Neural cell (in vitro differentiated cells): ENCODE measurements at regions not wholly inside any gene's neighbourhood (a gene's known extent, or its start where the extent isn't known, plus 50 kb on each side); places are given as distances from the start of the nearest gene placed in this dataset.

Source experiments
- H2AFZ ChIP-seq: fragments of 200-600, 300-800 bp; sonication (generic), shearing (Covaris generic); 2 replicates; pipeline ENCODE4 v1.6.0; 2014; ENCODE audit warnings: low read depth, mild to moderate bottlenecking, antibody characterized with exemption, low read length, moderate library complexity
- H3F3A ChIP-seq: fragments of 200-600 bp; shearing (Covaris generic); 2 replicates; pipeline ENCODE4 v1.6.1; 2016; ENCODE audit warnings: mild to moderate bottlenecking, moderate library complexity, mixed read lengths, antibody characterized with exemption, low read length; ENCODE audit not compliant: insufficient read depth, poor library complexity, severe bottlenecking
- H3K27ac ChIP-seq: fragments of 200-600, 300-800 bp; sonication (generic), shearing (Covaris generic); 2 replicates; pipeline ENCODE4 v1.5.1; 2014; ENCODE audit warnings: mild to moderate bottlenecking, low read length, moderate library complexity
- H3K27me3 ChIP-seq: fragments of 300-800, 200-600 bp; sonication (generic), shearing (Covaris generic); 2 replicates; pipeline ENCODE4 v1.6.0; 2014; ENCODE audit warnings: mild to moderate bottlenecking, low read depth, low read length, moderate library complexity; ENCODE audit not compliant: insufficient read depth
- H3K36me3 ChIP-seq: fragments of 300-800, 200-600 bp; sonication (generic), shearing (Covaris generic); 2 replicates; pipeline ENCODE4 v1.5.1; 2014; ENCODE audit warnings: mild to moderate bottlenecking, antibody characterized with exemption, low read length, moderate library complexity; ENCODE audit not compliant: insufficient read depth
- H3K4me2 ChIP-seq: fragments of 300-800, 200-600 bp; sonication (generic), shearing (Covaris generic); 2 replicates; pipeline ENCODE4 v1.6.0; 2014; ENCODE audit warnings: mild to moderate bottlenecking, low read length
- H3K4me3 ChIP-seq: fragments of 300-800, 200-600 bp; sonication (generic), shearing (Covaris generic); 2 replicates; pipeline ENCODE4 v1.5.1; 2014; ENCODE audit warnings: mild to moderate bottlenecking, low read length, moderate library complexity
- H3K79me2 ChIP-seq: fragments of 200-600 bp; shearing (Covaris generic); replicated peaks from 2 replicates; pipeline ENCODE4 v1.6.0; 2014; ENCODE audit warnings: mild to moderate bottlenecking, low read length, moderate library complexity; ENCODE audit not compliant: insufficient read depth
- H3K9ac ChIP-seq: fragments of 300-800, 200-600 bp; sonication (generic), shearing (Covaris generic); 2 replicates; pipeline ENCODE4 v1.6.1; 2016; ENCODE audit warnings: mild to moderate bottlenecking, low read length, mixed read lengths
- H3K9me2 ChIP-seq: fragments of 200-600 bp; shearing (Covaris generic); 2 replicates; pipeline ENCODE4 v1.6.1; 2016; ENCODE audit warnings: mild to moderate bottlenecking, low read length, mixed read lengths; ENCODE audit not compliant: insufficient read depth
- H3K9me3 ChIP-seq: fragments of 200-600, 300-800 bp; sonication (generic), shearing (Covaris generic); 2 replicates; pipeline ENCODE4 v1.6.1; 2016; ENCODE audit warnings: mild to moderate bottlenecking, mixed run types, low read length, moderate library complexity, mixed read lengths
- H4K20me1 ChIP-seq: fragments of 200-600 bp; shearing (Covaris generic); 2 replicates; pipeline ENCODE4 v1.6.1; 2016; ENCODE audit warnings: mild to moderate bottlenecking, mixed run types; ENCODE audit not compliant: insufficient read depth
- CTCF ChIP-seq: fragments of 450-650 bp; IDR thresholded peaks from 2 replicates; pipeline ENCODE4 v1.5.1; 2014; ENCODE audit warnings: antibody characterized with exemption, mild to moderate bottlenecking, moderate library complexity; ENCODE audit not compliant: poor library complexity, severe bottlenecking
- EP300 ChIP-seq: fragments of 450-650 bp; conservative IDR thresholded peaks from 2 replicates; pipeline ENCODE4 v1.6.1; 2014; ENCODE audit warnings: antibody characterized with exemption, mild to moderate bottlenecking, moderate library complexity; ENCODE audit not compliant: poor library complexity, severe bottlenecking
- EZH2 ChIP-seq: fragments of 200-600, 300-800 bp; shearing (Covaris generic), sonication (generic); IDR thresholded peaks from 2 replicates; pipeline ENCODE4 v1.6.1; 2014; ENCODE audit warnings: antibody characterized with exemption, low read length, borderline replicate concordance, mild to moderate bottlenecking; ENCODE audit not compliant: insufficient read depth, poor library complexity, severe bottlenecking
- MXI1 ChIP-seq: fragments of 450-650 bp; conservative IDR thresholded peaks from 2 replicates; pipeline ENCODE4 v1.6.1; 2014; ENCODE audit warnings: antibody characterized with exemption, mild to moderate bottlenecking; ENCODE audit not compliant: poor library complexity, severe bottlenecking
- POLR2AphosphoS5 ChIP-seq: IDR thresholded peaks from 2 replicates; pipeline ENCODE4 v1.6.1; 2012
- RAD21 ChIP-seq: fragments of 450-650 bp; conservative IDR thresholded peaks from 2 replicates; pipeline ENCODE4 v1.6.1; 2014; ENCODE audit warnings: antibody characterized with exemption, mild to moderate bottlenecking, moderate library complexity
- SMC3 ChIP-seq: fragments of 450-650 bp; conservative IDR thresholded peaks from 2 replicates; pipeline ENCODE4 v1.6.1; 2014; ENCODE audit warnings: antibody characterized with exemption, mild to moderate bottlenecking, moderate library complexity; ENCODE audit not compliant: poor library complexity
- TF ChIP-seq, protein P1 (sequence below): IDR thresholded peaks from 2 replicates; pipeline ENCODE4 v1.6.1; 2012; ENCODE audit warnings: borderline replicate concordance

- Histone ChIP-seq H3F3A (no peaks in the 10 kb centered on the region), H4K20me1 (no peaks in the 10 kb centered on the region), H3K4me3 (no peak overlapping the region), H3K9me2 (no peaks in the 10 kb centered on the region), H3K9me3 (no peaks in the 10 kb centered on the region), H3K36me3 (no peaks in the 10 kb centered on the region), H3K27me3 (no peaks in the 10 kb centered on the region), H3K4me2 (no peak overlapping the region), H3K9ac (no peak overlapping the region), H3K27ac (no peak overlapping the region), H2AFZ (no peak overlapping the region), H3K79me2 (no peaks in the 10 kb centered on the region)
- no peak for TF ChIP-seq POLR2AphosphoS5
- no peak for TF ChIP-seq RAD21
- TF ChIP-seq MXI1 = no peak
- TF ChIP-seq SMC3 = no peak
- TF ChIP-seq, protein P1, sequence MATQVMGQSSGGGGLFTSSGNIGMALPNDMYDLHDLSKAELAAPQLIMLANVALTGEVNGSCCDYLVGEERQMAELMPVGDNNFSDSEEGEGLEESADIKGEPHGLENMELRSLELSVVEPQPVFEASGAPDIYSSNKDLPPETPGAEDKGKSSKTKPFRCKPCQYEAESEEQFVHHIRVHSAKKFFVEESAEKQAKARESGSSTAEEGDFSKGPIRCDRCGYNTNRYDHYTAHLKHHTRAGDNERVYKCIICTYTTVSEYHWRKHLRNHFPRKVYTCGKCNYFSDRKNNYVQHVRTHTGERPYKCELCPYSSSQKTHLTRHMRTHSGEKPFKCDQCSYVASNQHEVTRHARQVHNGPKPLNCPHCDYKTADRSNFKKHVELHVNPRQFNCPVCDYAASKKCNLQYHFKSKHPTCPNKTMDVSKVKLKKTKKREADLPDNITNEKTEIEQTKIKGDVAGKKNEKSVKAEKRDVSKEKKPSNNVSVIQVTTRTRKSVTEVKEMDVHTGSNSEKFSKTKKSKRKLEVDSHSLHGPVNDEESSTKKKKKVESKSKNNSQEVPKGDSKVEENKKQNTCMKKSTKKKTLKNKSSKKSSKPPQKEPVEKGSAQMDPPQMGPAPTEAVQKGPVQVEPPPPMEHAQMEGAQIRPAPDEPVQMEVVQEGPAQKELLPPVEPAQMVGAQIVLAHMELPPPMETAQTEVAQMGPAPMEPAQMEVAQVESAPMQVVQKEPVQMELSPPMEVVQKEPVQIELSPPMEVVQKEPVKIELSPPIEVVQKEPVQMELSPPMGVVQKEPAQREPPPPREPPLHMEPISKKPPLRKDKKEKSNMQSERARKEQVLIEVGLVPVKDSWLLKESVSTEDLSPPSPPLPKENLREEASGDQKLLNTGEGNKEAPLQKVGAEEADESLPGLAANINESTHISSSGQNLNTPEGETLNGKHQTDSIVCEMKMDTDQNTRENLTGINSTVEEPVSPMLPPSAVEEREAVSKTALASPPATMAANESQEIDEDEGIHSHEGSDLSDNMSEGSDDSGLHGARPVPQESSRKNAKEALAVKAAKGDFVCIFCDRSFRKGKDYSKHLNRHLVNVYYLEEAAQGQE = no peak
- TF ChIP-seq EP300 = no peak
- TF ChIP-seq EZH2 = no peak
- no peak for TF ChIP-seq CTCF
These were observed 308.1 kb downstream of the TCERG1L start for GRCh38 chr10:131003455-131003854.

- no peak overlapping the region for H2AFZ ChIP-seq
- no peak overlapping the region for H3K9ac ChIP-seq
- no peak overlapping the region for H3K4me3 ChIP-seq
- no peaks in the 10 kb centered on the region for H3K27me3 ChIP-seq
- H3K27ac ChIP-seq = no peak overlapping the region
- no peaks in the 10 kb centered on the region for H3K79me2 ChIP-seq
- no peaks in the 10 kb centered on the region for H4K20me1 ChIP-seq
- no peaks in the 10 kb centered on the region for H3F3A ChIP-seq
- H3K9me2 ChIP-seq = no peaks in the 10 kb centered on the region
- no peak for TF ChIP-seq EZH2
- TF ChIP-seq, protein P1 = no peak
- TF ChIP-seq CTCF = no peak
- no peak for TF ChIP-seq POLR2AphosphoS5
- no peak for TF ChIP-seq MXI1
- no peak for TF ChIP-seq RAD21
- TF ChIP-seq EP300 = no peak
- TF ChIP-seq SMC3 = no peak
- H3K9me3 ChIP-seq = no peaks in the 10 kb centered on the region
- no peaks in the 10 kb centered on the region for H3K36me3 ChIP-seq
- no peak overlapping the region for H3K4me2 ChIP-seq
These were observed 307.2 kb downstream of the TCERG1L start for GRCh38 chr10:131004276-131004675.
